Sigmoid colon (tissue), 6 donors: ENCODE measurements at regions not wholly inside any gene's neighbourhood (a gene's known extent, or its start where the extent isn't known, plus 50 kb on each side); places are given as distances from the start of the nearest gene placed in this dataset.

Source experiments
- DNase-seq: peaks from one replicate; pipeline ENCODE4 v3.0.0-alpha.2; 2019
- H3K27ac ChIP-seq, 4 donors: fragments of 200-600 bp; sonication (generic); one replicate each; pipeline ENCODE4 v1.5.1; 2016 to 2019; ENCODE audit warnings: mild to moderate bottlenecking in 1 of 4
- H3K27me3 ChIP-seq, 3 donors: fragments of 200-600 bp; sonication (generic); one replicate each; pipeline ENCODE4 v1.5.1; 2019; ENCODE audit warnings: mild to moderate bottlenecking in 1 of 3
- H3K36me3 ChIP-seq, 4 donors: fragments of 200-600 bp; sonication (generic); one replicate each; pipeline ENCODE4 v1.5.1; 2016 to 2019
- H3K4me1 ChIP-seq, 4 donors: fragments of 200-600 bp; sonication (generic); one replicate each; pipeline ENCODE4 v1.5.1; 2017 to 2019
- H3K4me3 ChIP-seq, 4 donors: fragments of 200-600 bp; sonication (generic); one replicate each; pipeline ENCODE4 v1.5.1; 2017 to 2019; ENCODE audit warnings: mild to moderate bottlenecking in 2 of 4, moderate library complexity in 1 of 4
- H3K9me3 ChIP-seq, 4 donors: fragments of 200-600 bp in 3 of 4; sonication (generic) in 3 of 4; one replicate each; pipeline versions ENCODE4 v1.5.1 to v1.6.1; 2013 to 2019
- CTCF ChIP-seq, 4 experiments: fragments of 450-650 bp in 3 of 4; fragments of 200-600 bp in 1 of 4; IDR thresholded peaks; one replicate each; pipeline ENCODE4 v1.5.1; 2016 to 2019; ENCODE audit warnings: antibody characterized with exemption in 4 of 4, mild to moderate bottlenecking in 3 of 4, moderate library complexity in 2 of 4
- EP300 ChIP-seq, 4 donors: sonication (generic); formaldehyde crosslinking; IDR thresholded peaks; one replicate each; pipeline ENCODE4 v1.6.1; 2017; ENCODE audit warnings: antibody characterized with exemption in 4 of 4
- POLR2A ChIP-seq, 2 donors: fragments of 450-650 bp; IDR thresholded peaks; one replicate each; pipeline ENCODE4 v1.6.1; 2016; ENCODE audit warnings: antibody characterized with exemption in 2 of 2, mild to moderate bottlenecking in 2 of 2, moderate library complexity in 2 of 2
- POLR2AphosphoS5 ChIP-seq, 4 donors: sonication (generic); formaldehyde crosslinking; IDR thresholded peaks; one replicate each; pipeline ENCODE4 v1.6.1; 2017; ENCODE audit warnings: antibody characterized with exemption in 4 of 4
- WGBS, 2 donors: extraction: QIAGEN DNeasy Blood & Tissue Kit; methylation state at CpG; one replicate each; pipeline ENCODE4 v1.1.7; 2013; 5-methylcytosine and 5-hydroxymethylcytosine counted together
- intact Hi-C: fragments of 100-400 bp; cut with DNase I; formaldehyde crosslinking; loops from one replicate; pipeline ENCODE4 v1.15.1; 2023
- donor health status: healthy with polysubstance abuse.
- donor health status: healthy.

DNA sequence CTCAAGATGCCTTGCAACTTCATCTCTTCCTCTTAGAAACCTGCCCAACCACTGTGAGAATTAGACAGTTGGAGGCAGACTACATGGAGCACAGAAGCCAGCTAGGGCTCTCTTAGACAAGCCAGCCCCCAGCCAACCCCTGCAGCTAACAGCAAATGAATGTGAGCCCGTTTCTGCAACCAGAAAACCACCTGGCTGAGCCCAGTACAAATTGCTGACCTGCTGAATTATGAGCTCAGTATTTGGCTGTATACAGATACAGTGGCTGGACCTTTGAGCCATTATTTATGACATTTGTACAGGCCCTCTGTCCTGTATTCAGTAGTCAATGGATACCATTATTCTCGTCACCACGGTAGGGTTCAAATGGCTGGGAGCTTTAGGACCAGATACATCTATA, 112.9 kb downstream of the TBX5 start:
- WGBS, 2 donors, result 73 to 78% methylated on average over 3 of the region's 3 CpGs
- peaks cover 0 to 8% (median 4%) of the 10 kb centered on the region in 4 donors for H3K9me3 ChIP-seq
- no peaks in the 10 kb centered on the region for H3K4me1 ChIP-seq
- intact Hi-C loops, result no loop called here
- H3K27me3 ChIP-seq, result no peaks in the 10 kb centered on the region
- H3K27ac ChIP-seq, result no peak overlapping the region
- H3K36me3 ChIP-seq, result no peaks in the 10 kb centered on the region
- DNase-seq, result no peak
- H3K4me3 ChIP-seq, result no peak overlapping the region
- TF ChIP-seq POLR2AphosphoS5 (IDR thresholded peaks at IDR 0.05), result no peak
- TF ChIP-seq CTCF (IDR thresholded peaks at IDR 0.05), result no peak
- no peak for TF ChIP-seq POLR2A (IDR thresholded peaks at IDR 0.05)
- no peak for TF ChIP-seq EP300 (IDR thresholded peaks at IDR 0.05)

GRCh38 chr12:114291389-114292060, 114.4 kb downstream of the TBX5 start:
- no peak overlapping the region for H3K4me3 ChIP-seq
- H3K4me1 ChIP-seq, result no peaks in the 10 kb centered on the region
- no peaks in the 10 kb centered on the region for H3K36me3 ChIP-seq
- peaks cover 0 to 13% (median 0%) of the 10 kb centered on the region in 3 donors for H3K27me3 ChIP-seq
- no peak for DNase-seq
- WGBS, 2 donors, result 76 to 80% methylated on average over 2 of the region's 2 CpGs
- no peak for TF ChIP-seq POLR2AphosphoS5 (IDR thresholded peaks at IDR 0.05)
- TF ChIP-seq EP300 (IDR thresholded peaks at IDR 0.05), result no peak
- TF ChIP-seq POLR2A (IDR thresholded peaks at IDR 0.05), result no peak
- peaks cover 0 to 8% (median 2%) of the 10 kb centered on the region in 4 donors for H3K9me3 ChIP-seq
- H3K27ac ChIP-seq, result no peak overlapping the region
- intact Hi-C loops, result no loop called here

DNA sequence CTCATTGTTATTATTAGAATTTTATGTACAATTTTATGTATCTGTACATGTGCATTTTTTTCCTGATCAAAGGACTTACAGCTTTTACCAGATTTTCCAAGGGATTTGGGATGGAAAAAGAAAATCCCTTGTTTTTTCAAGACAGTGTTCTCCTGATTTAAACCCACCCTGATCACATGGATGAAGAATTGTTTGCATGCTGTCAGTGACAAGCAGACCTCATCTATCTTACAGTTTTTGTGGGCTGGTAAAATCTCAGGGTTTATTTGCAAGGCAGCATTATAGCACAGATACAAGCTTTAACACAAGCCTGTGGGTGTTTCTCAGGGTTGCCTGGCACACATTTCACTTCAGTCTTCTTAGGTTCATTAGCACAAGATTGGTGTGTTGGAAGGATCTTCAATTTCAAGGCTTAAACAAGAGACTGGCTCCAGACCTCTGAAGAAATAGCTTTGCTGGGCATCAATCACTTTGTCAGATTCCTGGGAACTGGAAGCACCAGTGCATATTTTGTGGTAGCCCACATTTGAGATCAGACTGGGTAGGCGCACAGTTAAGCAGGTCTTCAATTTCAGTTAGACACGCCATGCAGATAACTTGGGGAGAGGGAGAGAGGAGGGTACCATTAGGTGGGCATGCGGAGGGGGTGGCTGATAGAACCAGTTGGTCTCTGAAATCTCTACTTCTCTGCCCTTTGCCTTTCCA, 118.0 kb downstream of the TBX5 start:
- intact Hi-C loops, result no loop called here
- H3K36me3 ChIP-seq, result no peaks in the 10 kb centered on the region
- H3K4me3 ChIP-seq, result no peak overlapping the region
- H3K27me3 ChIP-seq, result peaks cover 0 to 13% (median 0%) of the 10 kb centered on the region in 3 donors
- 68 to 71% methylated on average over 3 of the region's 3 CpGs for WGBS, 2 donors
- TF ChIP-seq POLR2AphosphoS5 (IDR thresholded peaks at IDR 0.05) (no peak), EP300 (IDR thresholded peaks at IDR 0.05) (no peak), POLR2A (IDR thresholded peaks at IDR 0.05) (no peak), CTCF (IDR thresholded peaks at IDR 0.05) (no peak)
- peaks cover 0 to 3% (median under 1%) of the 10 kb centered on the region in 4 donors for H3K9me3 ChIP-seq
- no peak for DNase-seq
- H3K27ac ChIP-seq, result no peak overlapping the region
- H3K4me1 ChIP-seq, result no peaks in the 10 kb centered on the region

- H3K4me3 ChIP-seq, result no peak overlapping the region
- no peaks in the 10 kb centered on the region for H3K36me3 ChIP-seq
- no peaks in the 10 kb centered on the region for H3K9me3 ChIP-seq
- TF ChIP-seq EP300 (IDR thresholded peaks at IDR 0.05) (no peak), CTCF (IDR thresholded peaks at IDR 0.05) (no peak)
- intact Hi-C loops, result no loop called here
- H3K4me1 ChIP-seq, result no peaks in the 10 kb centered on the region
- no peak for DNase-seq
- 47 to 58% methylated on average over 2 of the region's 2 CpGs for WGBS, 2 donors
- H3K27ac ChIP-seq, result no peak overlapping the region
- peaks cover 0 to 13% (median 0%) of the 10 kb centered on the region in 3 donors for H3K27me3 ChIP-seq
These were observed 119.8 kb downstream of the TBX5 start for GRCh38 chr12:114286145-114286544.

DNA sequence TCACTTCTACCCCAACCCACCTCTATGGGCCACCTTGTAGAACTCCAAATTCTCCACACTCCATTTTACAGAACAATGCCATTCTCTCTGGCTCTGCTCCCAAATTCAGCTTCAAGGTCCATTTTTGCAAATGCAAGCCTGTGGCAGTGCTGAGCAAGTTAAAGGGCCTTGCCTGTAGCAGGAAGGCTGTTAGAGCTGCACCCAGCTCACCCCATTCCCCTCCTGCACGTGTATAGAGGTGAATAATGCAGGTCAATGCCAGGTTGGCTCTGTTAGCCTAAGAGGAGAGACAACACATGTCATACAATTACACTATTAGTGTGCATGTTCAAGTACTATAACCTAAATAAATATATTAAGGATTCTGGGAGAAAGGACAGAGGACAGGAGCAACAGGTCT, 120.4 kb downstream of the TBX5 start:
- DNase-seq, result no peak
- H3K4me3 ChIP-seq, result no peak overlapping the region
- 7% methylated on average over 1 of the region's 1 CpG for WGBS, 2 donors
- H3K36me3 ChIP-seq, result no peaks in the 10 kb centered on the region
- peaks cover 0 to 13% (median 0%) of the 10 kb centered on the region in 3 donors for H3K27me3 ChIP-seq
- no peaks in the 10 kb centered on the region for H3K4me1 ChIP-seq
- H3K9me3 ChIP-seq, result no peaks in the 10 kb centered on the region
- no peak overlapping the region for H3K27ac ChIP-seq
- intact Hi-C loops, result no loop called here
- no peak for TF ChIP-seq CTCF (IDR thresholded peaks at IDR 0.05)
- no peak for TF ChIP-seq EP300 (IDR thresholded peaks at IDR 0.05)
- no peak for TF ChIP-seq POLR2AphosphoS5 (IDR thresholded peaks at IDR 0.05)
- no peak for TF ChIP-seq POLR2A (IDR thresholded peaks at IDR 0.05)
